ENCODE measurements at regions not wholly inside any gene's neighbourhood (a gene's known extent, or its start where the extent isn't known, plus 50 kb on each side); places are given as distances from the start of the nearest gene placed in this dataset.
A peak's percentile ranks its signal among the peaks of the same experiment; 100 is the strongest.

- Histone ChIP-seq H2BK12ac (ENCODE audit: low read depth, low read length) (no peak overlapping the region), H3K4ac (replicated peaks; ENCODE audit: insufficient read length, low read depth, low read length) (no peak overlapping the region), H3K18ac (ENCODE audit: extremely low read depth, low read length) (no peak overlapping the region), H2AFZ (ENCODE audit: low read length) (peak overlapping the region; percentile 23; the same call in 1 of the 2 replicates), H4K20me1 (replicated peaks in 1 of 2; ENCODE audit: control insufficient read depth in 1 of 2, insufficient read depth in 2 of 2, low read length in 2 of 2) (no peaks in the 10 kb centered on the region), H2BK15ac (ENCODE audit: low read length) (no peak overlapping the region), H2BK120ac (replicated peaks; ENCODE audit: low read depth, low read length) (no peak overlapping the region), H4K8ac (ENCODE audit: extremely low read depth, insufficient read depth, low read length) (no peak overlapping the region), H3K36me3 (ENCODE audit: control insufficient read depth in 2 of 4, insufficient read depth in 4 of 4, low read length in 3 of 4) (no peaks in the 10 kb centered on the region), H3K56ac (replicated peaks; ENCODE audit: insufficient read length, low read depth, low read length) (no peak overlapping the region), H2AK5ac (ENCODE audit: low read depth, low read length) (no peak overlapping the region), H3K23me2 (ENCODE audit: low read depth, low read length) (no peaks in the 10 kb centered on the region), H3K23ac (ENCODE audit: insufficient read length) (no peak overlapping the region), H2BK20ac (ENCODE audit: low read length) (no peak overlapping the region), H4K91ac (replicated peaks; ENCODE audit: insufficient read length, low read length) (no peak overlapping the region), H3K79me1 (ENCODE audit: low read depth, low read length) (no peaks in the 10 kb centered on the region), H3K9ac (replicated peaks in 1 of 4; ENCODE audit: extremely low read depth in 1 of 4, low read depth in 3 of 4, low read length in 3 of 4) (no peak overlapping the region), H3K4me1 (replicated peaks in 1 of 4; ENCODE audit: control insufficient read depth in 3 of 4, insufficient read depth in 4 of 4, low read length in 3 of 4) (peaks cover 0 to 5% (median 3%) of the 10 kb centered on the region in 4 experiments; a peak in 3 of 7 replicates), H3K4me3 (ENCODE audit: extremely low read depth in 1 of 4, insufficient read depth in 2 of 4, low read depth in 3 of 4, low read length in 4 of 4) (no peak overlapping the region), H3K27me3 (replicated peaks in 1 of 4; ENCODE audit: control insufficient read depth in 3 of 4, extremely low read depth in 1 of 4, insufficient read depth in 3 of 4, low read length in 3 of 4) (no peaks in the 10 kb centered on the region), H3K79me2 (ENCODE audit: control insufficient read depth in 1 of 2, insufficient read depth in 2 of 2, low read length in 2 of 2) (no peaks in the 10 kb centered on the region), H4K5ac (ENCODE audit: insufficient read length, low read depth, low read length) (no peak overlapping the region), H3K9me3 (ENCODE audit: insufficient read depth in 2 of 2, low read depth in 1 of 2, low read length in 1 of 2) (peaks cover 4% of the 10 kb centered on the region in 2 experiments; a peak in 1 of 4 replicates), H2BK5ac (ENCODE audit: low read depth, low read length) (no peak overlapping the region), H3K14ac (ENCODE audit: insufficient read length) (no peak overlapping the region), H3K27ac (ENCODE audit: low read depth, low read length) (no peak overlapping the region), H3K4me2 (ENCODE audit: insufficient read depth in 1 of 2, low read depth in 2 of 2, low read length in 2 of 2) (no peak overlapping the region)
- DNase-seq (ENCODE audit: low read depth in 1 of 2, low spot score in 2 of 2) (no peak), FAIRE-seq (no peak)
- 86% methylated on average over 5 of the region's 5 CpGs; no CpG with 5 or more reads in 1 of the 2 experiments for WGBS, 2 experiments (ENCODE audit: extremely low coverage in 1 of 2, insufficient coverage in 1 of 2, insufficient read length in 1 of 2, insufficient replicate concordance in 2 of 2, low coverage in 1 of 2, low lambda C conversion rate in 2 of 2, missing lambda C conversion rate in 1 of 2)
- CTCF ChIA-PET (ENCODE audit: partially characterized antibody) = interaction anchor here (1.3 to 1.6 kb wide), 2 partner anchors 10 to 172 kb away, joined by 4 read pairs; no protein-coding TSS in a partner anchor
- POLR2A ChIA-PET (ENCODE audit: partially characterized antibody) = no interaction called here
Observed at GRCh38 chr5:28403846-28404245, 1365.5 kb upstream of the CDH9 start.

Data from H1 (cell line).